GM19193 (cell line): ENCODE measurements at regions not wholly inside any gene's neighbourhood (a gene's known extent, or its start where the extent isn't known, plus 50 kb on each side); places are given as distances from the start of the nearest gene placed in this dataset.

Source experiments
- POLR2A ChIP-seq: IDR thresholded peaks from 4 replicates; pipeline ENCODE4 v1.6.1; 2011; ENCODE audit not compliant: insufficient read depth, insufficient read length; ENCODE audit errors: extremely low read depth

DNA sequence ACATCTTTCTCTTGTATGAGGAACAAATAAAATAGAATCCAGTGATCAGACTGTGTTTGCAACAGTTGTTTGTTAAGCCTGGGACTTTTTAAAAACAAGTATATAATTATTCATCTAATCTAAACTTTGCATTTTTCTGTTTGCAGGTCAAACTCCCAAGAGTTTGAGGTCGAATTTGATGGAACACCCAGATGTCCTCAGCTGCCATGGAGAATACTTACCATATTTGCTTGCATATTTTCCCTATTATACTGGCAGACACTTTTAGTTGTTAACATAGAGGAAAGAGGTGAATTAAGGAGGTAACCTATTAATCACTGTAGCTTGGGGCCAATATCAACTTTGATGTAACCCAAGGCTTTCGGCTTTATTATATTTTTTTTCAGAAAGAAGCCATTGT is 401.5 kb upstream of the DIPK2B start:
- TF ChIP-seq POLR2A = no peak

DNA sequence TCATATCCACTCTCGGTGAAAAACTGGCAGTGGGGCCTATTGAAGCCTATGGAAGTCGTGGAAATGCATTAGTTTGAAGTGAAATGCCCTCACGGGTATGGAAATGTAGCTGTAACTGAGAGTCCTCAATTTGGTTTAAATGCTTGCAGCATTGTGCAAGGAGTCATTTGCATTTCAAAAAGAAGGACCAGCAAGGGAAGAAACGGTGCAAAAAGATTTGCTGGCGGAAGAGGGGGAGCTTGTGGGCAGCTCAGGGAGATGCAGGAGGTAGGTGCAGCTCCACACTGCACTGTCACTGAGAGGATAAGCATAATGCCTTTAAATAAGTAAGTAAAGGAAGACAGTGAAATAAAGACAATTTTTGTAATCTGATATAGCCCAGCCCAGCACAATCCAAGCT is 400.4 kb upstream of the DIPK2B start:
- no peak for TF ChIP-seq POLR2A

DNA sequence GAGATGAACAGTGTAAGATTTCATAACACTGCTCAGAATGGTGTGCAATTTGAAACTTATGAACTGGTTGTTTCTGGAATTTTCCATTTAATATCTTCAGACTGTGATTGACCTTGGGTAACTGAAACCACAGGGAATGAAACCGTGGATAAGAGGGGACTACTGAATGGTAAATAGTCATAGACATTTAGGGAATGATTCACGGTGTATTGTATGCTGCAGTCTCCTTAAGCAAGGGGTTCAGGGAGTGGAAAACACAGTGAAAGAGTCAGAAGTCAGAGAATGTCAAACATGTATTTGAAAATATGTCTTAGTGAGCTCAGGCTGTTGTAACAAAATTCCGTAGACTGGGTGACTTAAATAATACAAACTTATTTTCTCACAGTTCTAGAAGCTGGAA is 398.2 kb upstream of the DIPK2B start:
- no peak for TF ChIP-seq POLR2A

DNA sequence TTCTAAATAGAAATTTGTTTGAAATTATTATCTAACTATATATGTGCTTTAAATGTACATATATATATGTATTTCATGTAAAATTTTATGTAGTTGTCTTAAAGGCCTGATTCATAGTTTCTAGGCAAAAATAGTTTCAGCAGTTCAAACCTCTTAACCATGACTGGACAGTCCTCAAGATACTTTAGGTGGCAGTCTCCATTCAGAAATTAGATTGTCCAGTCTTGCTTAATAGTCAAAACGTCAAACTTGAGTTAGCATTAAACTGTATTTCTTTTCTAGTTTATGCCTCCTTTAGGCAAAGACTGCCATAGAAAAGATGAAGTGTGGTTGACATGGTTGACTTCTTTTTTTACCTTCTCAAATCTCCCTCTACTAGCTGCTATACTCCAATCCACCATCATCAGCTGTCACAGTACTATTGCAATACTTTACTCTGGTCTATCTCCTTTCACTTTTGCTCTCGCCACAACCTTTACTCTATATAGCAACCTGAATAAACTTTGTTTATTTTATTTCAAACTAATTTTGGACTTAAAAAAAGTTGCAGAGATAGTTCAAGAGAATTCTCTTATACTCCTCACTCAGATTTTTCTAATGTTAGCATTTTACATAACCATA is 395.6 kb upstream of the DIPK2B start:
- no peak for TF ChIP-seq POLR2A

DNA sequence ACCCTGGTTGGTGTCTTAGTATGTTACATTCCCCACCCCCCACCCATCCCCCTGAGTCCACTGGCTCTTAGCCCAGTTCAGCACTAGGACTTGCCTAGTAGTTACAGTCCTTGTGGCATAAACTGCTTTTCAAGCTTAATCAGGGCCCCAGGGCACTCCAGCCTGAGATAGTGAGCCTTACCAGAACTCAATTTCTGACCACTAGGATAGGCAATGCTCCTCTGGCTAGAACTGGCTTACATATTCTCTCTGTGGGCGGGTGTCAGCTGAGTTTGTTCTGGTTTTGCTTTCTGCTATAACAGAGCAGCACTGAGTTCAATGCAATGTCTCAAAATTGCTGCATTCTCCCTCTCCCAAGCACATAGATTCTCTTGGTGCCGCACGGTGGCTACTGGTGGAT is 391.4 kb upstream of the DIPK2B start:
- no peak for TF ChIP-seq POLR2A

DNA sequence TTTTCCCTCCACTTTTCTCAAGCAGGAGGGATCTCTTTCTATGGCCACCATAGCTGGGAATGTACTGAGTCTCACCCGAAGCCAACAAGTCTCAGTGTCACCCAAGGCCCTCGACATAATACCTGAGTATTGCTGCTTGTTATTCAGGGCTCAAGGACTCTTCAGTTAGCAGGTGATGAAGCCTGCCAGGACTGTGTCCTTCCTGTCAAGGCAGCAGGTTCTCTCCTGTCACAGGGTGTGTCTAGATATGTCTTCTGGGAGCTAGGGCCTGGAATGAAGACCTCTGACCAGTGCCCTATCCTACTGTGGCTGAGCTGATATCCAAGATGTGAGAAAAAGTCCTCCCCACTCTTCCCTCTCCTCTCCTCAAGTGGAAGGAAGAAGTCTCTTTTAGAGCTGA is 391.0 kb upstream of the DIPK2B start:
- TF ChIP-seq POLR2A = no peak

DNA sequence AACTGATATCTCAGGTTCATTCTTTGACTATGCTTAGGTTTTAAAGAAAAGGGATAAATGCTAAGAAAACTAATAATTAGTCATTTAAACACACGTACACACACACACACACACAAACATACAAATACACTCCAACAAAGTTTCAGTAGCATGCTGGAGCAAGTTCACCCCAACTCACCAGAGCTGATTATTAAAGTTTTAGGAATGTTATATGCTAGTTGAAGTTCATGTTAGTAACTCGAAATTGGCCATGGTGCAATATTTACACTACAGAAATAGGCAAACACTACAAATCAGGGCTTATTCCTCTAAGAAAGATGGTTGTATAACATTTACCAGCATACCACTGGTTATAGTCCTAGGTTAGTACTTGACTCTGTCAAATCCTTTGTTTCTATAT is 384.0 kb upstream of the DIPK2B start:
- no peak for TF ChIP-seq POLR2A

DNA sequence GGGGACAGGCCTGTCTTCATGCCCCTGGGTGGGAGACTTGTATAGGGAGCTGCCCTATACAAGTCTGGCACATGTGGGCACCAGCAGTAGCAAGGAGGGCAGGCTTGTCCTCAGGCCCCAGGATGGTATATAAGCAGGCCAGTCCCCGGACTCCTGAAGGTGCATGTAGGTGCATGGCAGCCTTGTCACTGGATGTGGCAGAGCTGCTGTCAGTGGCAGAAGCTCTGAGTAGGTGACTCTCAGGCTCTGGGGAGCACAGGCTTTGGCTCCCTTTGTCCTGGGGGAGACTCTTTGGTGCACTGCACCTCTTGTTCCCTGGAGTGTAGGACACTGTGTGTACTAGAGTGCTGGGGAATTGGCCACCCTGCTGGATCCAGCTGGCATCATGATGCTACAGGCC is 376.7 kb upstream of the DIPK2B start:
- TF ChIP-seq POLR2A = no peak

DNA sequence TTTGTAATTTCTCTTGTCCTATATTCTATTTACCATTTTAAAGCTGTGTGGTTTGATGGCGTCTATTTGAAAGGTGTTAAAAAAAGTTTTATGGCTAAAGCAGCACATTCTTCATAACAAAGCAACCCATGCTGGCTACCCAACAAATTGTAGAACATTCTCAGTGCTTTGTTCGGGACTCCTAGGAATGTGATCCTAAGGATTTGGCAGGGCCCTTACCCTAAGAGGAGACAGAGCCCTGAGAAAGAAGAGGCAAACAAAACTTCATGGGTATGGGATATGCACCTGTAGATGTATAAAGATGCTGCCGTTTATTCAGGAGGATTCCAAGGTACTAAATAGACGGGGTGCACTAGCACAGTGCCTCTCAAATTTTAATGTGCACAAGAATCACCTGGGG is 370.8 kb upstream of the DIPK2B start:
- no peak for TF ChIP-seq POLR2A

DNA sequence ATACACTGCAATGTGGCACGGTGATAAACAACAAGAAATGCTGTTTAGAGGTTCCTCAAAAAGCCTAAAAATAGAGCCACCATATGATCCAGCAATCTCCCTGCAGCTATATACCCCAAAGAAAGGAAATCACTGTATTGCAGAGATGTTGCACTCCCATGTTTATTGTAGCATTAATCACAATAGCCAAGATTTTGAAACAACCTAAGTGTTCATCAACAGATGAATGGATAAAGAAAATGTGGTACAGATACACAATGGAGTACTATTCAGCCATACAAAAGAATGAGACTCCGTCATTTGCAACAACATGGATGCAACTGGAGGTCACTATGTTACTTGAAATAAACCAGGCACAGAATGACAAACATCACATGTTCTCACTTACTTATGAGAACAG is 365.8 kb upstream of the DIPK2B start:
- TF ChIP-seq POLR2A = no peak

DNA sequence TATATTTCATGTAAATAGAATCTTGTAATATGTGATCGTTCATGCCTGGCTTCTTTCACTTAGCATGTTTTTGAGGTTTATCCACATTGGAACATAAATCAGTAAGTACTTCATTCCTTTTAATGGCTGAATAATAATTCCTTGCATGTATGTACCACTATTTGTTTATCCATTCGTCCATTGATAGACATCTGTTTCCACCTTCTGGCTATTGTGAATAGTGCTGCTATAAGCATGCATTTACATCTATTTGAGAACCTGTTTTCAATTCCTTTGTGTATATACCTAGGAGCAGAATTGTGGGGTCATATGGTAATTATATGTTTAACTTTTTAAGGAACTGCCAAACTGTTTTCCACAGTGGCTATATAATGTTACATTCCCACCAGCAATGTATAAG is 356.7 kb upstream of the DIPK2B start:
- no peak for TF ChIP-seq POLR2A

DNA sequence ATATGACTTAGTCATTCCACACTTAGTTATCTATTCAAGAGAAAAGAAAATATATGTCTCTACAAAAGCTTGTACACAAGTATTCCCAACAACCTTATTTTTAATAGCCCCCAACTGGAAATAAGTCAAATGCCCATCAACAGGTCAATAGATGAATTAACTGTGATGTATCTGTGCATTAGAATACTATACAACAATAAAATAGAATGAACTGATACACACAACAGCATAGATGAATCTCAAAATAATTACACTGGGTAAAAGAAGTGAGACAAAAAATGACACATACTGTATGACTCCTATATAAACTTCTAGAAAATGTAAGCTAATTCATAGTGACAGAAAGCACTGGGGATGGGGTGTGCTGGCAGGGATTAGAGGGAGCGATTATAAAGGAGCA is 354.1 kb upstream of the DIPK2B start:
- TF ChIP-seq POLR2A = no peak

DNA sequence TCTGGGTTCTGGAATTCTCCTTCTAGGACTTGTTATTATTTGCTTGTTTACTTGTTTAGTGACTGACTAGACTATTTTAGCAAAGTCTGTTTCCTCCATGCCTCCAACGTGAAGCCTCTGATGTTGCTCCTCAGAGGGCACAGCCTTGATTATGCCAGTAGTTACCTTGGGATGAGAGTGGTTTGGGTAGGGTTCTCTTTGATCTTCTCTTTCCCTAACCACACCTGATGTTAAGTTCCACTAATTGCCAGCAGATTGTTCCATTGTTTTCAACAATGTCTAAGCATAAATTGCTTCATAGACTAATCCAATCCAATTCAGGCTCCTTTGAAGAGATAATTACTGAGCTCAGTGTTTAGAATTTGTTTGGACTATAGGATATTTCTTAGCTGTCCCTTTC is 352.7 kb upstream of the DIPK2B start:
- no peak for TF ChIP-seq POLR2A

DNA sequence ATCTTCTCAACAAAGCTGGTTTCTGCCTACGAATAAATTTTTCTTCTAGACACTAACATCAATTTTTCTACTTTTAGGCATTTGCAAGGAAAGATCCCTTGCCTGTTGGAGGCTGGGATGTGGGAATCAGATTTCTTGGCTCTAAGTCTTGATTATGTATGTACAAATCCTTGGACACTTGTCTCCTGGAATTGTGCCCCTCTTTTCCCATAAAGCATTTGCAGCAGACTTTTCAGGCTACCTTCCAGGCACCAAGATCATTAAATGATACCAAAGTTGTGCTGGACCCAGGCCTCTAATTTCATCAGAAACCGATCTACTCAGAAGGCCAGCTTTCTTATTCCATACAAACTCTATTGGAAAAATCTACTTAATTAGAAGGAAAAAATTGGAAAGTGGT is 339.5 kb upstream of the DIPK2B start:
- TF ChIP-seq POLR2A = no peak

DNA sequence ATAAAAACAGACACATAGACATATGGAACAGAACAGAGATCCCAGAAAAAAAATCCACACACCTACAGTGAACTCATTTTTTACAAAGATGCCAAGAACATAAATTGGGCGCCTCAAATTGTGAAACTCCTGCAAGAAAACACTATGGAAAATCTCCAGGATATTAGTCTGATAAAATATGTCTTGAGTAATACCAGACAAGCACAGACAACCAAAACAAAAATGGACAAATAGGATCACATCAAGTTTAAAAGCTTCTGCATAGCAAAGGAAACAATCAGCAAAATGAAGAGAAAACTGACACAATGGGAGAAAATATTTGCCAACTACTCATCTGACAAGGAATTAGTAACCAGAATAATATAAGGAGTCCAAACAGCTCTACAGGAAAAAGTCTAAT is 337.3 kb upstream of the DIPK2B start:
- TF ChIP-seq POLR2A = no peak

DNA sequence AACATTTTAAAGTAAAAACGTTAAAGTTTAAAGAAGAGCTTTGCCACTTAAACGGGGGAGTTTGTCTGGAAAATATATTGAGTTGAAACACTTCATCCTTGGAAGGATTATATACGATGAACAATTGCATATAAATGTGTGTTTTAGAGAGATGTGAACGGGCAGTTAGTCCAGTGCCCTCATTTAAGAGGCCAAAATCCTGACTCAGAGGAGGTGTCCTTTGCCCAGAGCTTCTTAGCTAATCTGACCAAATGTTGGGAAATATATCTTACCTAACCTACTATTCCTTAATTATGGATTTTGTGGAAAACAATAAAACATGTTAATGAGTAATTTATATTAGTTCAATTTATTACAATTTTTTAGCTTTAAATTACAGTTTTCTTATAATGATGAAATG is 327.2 kb upstream of the DIPK2B start:
- no peak for TF ChIP-seq POLR2A

DNA sequence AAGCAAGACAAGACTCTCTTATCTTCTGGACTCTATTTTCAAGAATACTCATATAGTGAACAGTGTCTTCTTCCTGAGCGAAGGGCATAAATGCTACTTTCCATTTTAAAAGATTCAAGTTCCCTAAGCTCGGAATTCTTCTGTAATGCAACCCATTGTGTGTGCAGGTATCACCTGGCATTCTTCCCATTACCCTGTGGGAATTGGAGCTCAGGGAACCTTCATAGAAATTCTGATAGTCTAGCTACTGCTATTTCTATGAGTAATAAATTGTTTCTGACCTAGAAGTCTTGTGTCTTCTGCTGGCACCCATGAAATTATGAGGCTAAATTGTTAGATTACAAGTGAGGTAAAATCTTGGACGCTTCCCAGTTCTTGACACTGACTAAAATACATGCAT is 324.1 kb upstream of the DIPK2B start:
- TF ChIP-seq POLR2A = no peak
